ENCODE measurements at regions not wholly inside any gene's neighbourhood (a gene's known extent, or its start where the extent isn't known, plus 50 kb on each side); places are given as distances from the start of the nearest gene placed in this dataset.

DNA sequence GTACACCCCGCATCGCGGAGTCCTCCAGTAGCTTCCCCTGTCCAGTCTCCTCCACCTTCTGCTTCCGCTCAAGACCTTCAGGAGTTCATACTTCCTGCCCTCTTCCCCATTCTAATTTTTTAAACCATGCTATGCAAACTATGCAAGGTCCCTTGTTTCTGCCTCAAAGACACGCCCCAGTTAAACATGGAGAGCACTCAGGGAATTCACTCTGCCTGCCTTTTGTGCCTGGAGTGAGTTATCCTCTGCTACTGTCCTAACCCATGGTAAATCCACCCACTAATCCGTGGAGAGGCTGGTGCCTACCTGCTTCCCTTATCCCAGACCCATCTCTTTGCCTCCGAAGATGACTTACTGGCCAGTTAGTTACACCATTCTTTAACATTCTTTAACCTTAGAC, 473.7 kb upstream of the JARID2 start:
- Histone ChIP-seq H3K36me3 (ENCODE audit: control insufficient read depth, insufficient read depth, low read length) (no peaks in the 10 kb centered on the region), H3K27me3 (ENCODE audit: control insufficient read depth, insufficient read depth, low read length) (no peaks in the 10 kb centered on the region), H3K9me3 (ENCODE audit: control insufficient read depth, insufficient read depth, low read depth, low read length) (no peaks in the 10 kb centered on the region), H3K4me1 (ENCODE audit: control insufficient read depth, insufficient read depth, low read length) (no peaks in the 10 kb centered on the region), H3K27ac (ENCODE audit: low read length) (no peak overlapping the region), H3K4me3 (ENCODE audit: low read depth in 2 of 2, low read length in 2 of 2) (no peak overlapping the region)
- DNase-seq (ENCODE audit: low read depth, low spot score) (no peak), ATAC-seq (no peak)
- no peak for TF ChIP-seq TCF7L2 (IDR thresholded peaks at IDR 0.05; ENCODE audit: low read depth, low read length)
- TF ChIP-seq POLR2AphosphoS5 (IDR thresholded peaks at IDR 0.05; ENCODE audit: low read depth, low read length): no peak
- TF ChIP-seq, protein P1, sequence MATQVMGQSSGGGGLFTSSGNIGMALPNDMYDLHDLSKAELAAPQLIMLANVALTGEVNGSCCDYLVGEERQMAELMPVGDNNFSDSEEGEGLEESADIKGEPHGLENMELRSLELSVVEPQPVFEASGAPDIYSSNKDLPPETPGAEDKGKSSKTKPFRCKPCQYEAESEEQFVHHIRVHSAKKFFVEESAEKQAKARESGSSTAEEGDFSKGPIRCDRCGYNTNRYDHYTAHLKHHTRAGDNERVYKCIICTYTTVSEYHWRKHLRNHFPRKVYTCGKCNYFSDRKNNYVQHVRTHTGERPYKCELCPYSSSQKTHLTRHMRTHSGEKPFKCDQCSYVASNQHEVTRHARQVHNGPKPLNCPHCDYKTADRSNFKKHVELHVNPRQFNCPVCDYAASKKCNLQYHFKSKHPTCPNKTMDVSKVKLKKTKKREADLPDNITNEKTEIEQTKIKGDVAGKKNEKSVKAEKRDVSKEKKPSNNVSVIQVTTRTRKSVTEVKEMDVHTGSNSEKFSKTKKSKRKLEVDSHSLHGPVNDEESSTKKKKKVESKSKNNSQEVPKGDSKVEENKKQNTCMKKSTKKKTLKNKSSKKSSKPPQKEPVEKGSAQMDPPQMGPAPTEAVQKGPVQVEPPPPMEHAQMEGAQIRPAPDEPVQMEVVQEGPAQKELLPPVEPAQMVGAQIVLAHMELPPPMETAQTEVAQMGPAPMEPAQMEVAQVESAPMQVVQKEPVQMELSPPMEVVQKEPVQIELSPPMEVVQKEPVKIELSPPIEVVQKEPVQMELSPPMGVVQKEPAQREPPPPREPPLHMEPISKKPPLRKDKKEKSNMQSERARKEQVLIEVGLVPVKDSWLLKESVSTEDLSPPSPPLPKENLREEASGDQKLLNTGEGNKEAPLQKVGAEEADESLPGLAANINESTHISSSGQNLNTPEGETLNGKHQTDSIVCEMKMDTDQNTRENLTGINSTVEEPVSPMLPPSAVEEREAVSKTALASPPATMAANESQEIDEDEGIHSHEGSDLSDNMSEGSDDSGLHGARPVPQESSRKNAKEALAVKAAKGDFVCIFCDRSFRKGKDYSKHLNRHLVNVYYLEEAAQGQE (IDR thresholded peaks at IDR 0.05; ENCODE audit: insufficient read depth in 1 of 2, low read depth in 2 of 2, low read length in 1 of 2): no peak
- no peak for TF ChIP-seq SIN3A (IDR thresholded peaks at IDR 0.05; ENCODE audit: borderline replicate concordance, insufficient read depth, low read depth, low read length)
- TF ChIP-seq, protein P2, sequence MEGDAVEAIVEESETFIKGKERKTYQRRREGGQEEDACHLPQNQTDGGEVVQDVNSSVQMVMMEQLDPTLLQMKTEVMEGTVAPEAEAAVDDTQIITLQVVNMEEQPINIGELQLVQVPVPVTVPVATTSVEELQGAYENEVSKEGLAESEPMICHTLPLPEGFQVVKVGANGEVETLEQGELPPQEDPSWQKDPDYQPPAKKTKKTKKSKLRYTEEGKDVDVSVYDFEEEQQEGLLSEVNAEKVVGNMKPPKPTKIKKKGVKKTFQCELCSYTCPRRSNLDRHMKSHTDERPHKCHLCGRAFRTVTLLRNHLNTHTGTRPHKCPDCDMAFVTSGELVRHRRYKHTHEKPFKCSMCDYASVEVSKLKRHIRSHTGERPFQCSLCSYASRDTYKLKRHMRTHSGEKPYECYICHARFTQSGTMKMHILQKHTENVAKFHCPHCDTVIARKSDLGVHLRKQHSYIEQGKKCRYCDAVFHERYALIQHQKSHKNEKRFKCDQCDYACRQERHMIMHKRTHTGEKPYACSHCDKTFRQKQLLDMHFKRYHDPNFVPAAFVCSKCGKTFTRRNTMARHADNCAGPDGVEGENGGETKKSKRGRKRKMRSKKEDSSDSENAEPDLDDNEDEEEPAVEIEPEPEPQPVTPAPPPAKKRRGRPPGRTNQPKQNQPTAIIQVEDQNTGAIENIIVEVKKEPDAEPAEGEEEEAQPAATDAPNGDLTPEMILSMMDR (IDR thresholded peaks at IDR 0.05): no peak
- in situ Hi-C loops (cut with HindIII; ENCODE audit: low pct_unique_long_range_greater_than_20kb, low sequenced_read_pairs): no loop called here
- BruUV-seq (replicated peaks): no TSS peak
- ChIA-PET CTCF (no interaction called here), POLR2A (no interaction called here)
- intact Hi-C loops (cut with micrococcal nuclease; ENCODE audit: unreplicated experiment): no loop called here

DNA sequence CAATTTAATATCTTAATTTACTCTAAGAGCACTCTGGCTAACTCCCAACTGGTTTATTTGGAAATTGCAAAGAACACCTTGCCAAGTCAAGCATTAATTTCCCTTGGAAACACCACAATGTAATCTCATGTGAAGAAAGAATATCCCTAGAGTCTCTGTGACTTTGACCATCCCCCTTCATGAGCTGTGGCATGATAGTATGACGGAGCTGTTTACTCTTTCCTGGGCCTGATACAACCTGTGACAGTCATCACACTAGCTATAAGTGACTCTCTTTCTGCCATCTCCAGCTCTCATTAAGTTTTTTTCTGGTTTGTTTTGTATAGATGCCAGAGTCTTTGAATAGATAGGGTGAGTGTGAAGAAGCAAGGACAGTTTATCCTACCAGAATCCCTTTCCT, 470.3 kb upstream of the JARID2 start:
- intact Hi-C loops (cut with micrococcal nuclease; ENCODE audit: unreplicated experiment): no loop called here
- in situ Hi-C loops (cut with HindIII; ENCODE audit: low pct_unique_long_range_greater_than_20kb, low sequenced_read_pairs): no loop called here
- TF ChIP-seq POLR2AphosphoS5 (IDR thresholded peaks at IDR 0.05; ENCODE audit: low read depth, low read length) (no peak), SIN3A (IDR thresholded peaks at IDR 0.05; ENCODE audit: borderline replicate concordance, insufficient read depth, low read depth, low read length) (no peak), TCF7L2 (IDR thresholded peaks at IDR 0.05; ENCODE audit: low read depth, low read length) (no peak)
- TF ChIP-seq, protein P2 (IDR thresholded peaks at IDR 0.05): no peak
- TF ChIP-seq, protein P1 (IDR thresholded peaks at IDR 0.05; ENCODE audit: insufficient read depth in 1 of 2, low read depth in 2 of 2, low read length in 1 of 2): no peak
- Histone ChIP-seq H3K36me3 (ENCODE audit: control insufficient read depth, insufficient read depth, low read length) (no peaks in the 10 kb centered on the region), H3K4me3 (ENCODE audit: low read depth in 2 of 2, low read length in 2 of 2) (no peak overlapping the region), H3K9me3 (ENCODE audit: control insufficient read depth, insufficient read depth, low read depth, low read length) (no peaks in the 10 kb centered on the region), H3K27ac (ENCODE audit: low read length) (no peak overlapping the region), H3K27me3 (ENCODE audit: control insufficient read depth, insufficient read depth, low read length) (no peaks in the 10 kb centered on the region; the same call in 1 of the 2 replicates), H3K4me1 (ENCODE audit: control insufficient read depth, insufficient read depth, low read length) (no peaks in the 10 kb centered on the region)
- POLR2A ChIA-PET: no interaction called here
- CTCF ChIA-PET: no interaction called here
- BruUV-seq (replicated peaks): no TSS peak
- ATAC-seq (no peak), DNase-seq (ENCODE audit: low read depth, low spot score) (no peak)
